GM12873 (cell line): ENCODE measurements at regions not wholly inside any gene's neighbourhood (a gene's known extent, or its start where the extent isn't known, plus 50 kb on each side); places are given as distances from the start of the nearest gene placed in this dataset.
A peak's percentile ranks its signal among the peaks of the same experiment; 100 is the strongest.

ENCODE experiments used
- TF ChIP-seq, protein P1 (sequence below): IDR thresholded peaks from 2 replicates; pipeline ENCODE4 v1.5.1; 2012; ENCODE audit warnings: low read depth, mild to moderate bottlenecking, moderate library complexity, low read length, control low read depth; ENCODE audit not compliant: insufficient read depth; ENCODE audit errors: missing control alignments

- TF ChIP-seq, protein P1, sequence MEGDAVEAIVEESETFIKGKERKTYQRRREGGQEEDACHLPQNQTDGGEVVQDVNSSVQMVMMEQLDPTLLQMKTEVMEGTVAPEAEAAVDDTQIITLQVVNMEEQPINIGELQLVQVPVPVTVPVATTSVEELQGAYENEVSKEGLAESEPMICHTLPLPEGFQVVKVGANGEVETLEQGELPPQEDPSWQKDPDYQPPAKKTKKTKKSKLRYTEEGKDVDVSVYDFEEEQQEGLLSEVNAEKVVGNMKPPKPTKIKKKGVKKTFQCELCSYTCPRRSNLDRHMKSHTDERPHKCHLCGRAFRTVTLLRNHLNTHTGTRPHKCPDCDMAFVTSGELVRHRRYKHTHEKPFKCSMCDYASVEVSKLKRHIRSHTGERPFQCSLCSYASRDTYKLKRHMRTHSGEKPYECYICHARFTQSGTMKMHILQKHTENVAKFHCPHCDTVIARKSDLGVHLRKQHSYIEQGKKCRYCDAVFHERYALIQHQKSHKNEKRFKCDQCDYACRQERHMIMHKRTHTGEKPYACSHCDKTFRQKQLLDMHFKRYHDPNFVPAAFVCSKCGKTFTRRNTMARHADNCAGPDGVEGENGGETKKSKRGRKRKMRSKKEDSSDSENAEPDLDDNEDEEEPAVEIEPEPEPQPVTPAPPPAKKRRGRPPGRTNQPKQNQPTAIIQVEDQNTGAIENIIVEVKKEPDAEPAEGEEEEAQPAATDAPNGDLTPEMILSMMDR, result peak; percentile 86
Measured at GRCh38 chr1:58047265-58047858, 499.2 kb downstream of the OMA1 start.

GRCh38 chr1:58045094-58045705, 501.3 kb downstream of the OMA1 start:
- TF ChIP-seq, protein P1, result no peak

DNA sequence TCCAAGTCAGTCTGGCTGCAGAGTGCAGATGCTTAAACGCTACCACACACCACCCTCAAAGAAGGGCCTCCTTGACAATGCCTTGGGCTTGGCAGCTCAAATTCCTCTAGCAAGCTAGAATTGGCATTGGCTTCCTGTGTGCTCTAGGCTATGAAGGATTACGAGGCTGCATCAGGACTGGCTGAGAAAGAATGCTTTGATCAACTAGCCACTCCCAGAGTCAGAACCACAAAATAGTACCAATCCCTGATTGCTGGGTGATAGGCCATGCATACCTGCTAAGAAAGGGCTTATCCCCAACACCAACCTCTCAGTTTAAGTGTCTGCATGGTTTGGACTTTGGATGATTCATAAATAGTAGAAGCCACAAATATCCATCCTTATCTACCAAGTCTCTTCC, 504.9 kb downstream of the OMA1 start:
- TF ChIP-seq, protein P1, result no peak

- TF ChIP-seq, protein P1, result no peak
Measured at GRCh38 chr1:58038574-58038973, 508.0 kb downstream of the OMA1 start.

GRCh38 chr1:58035523-58035922, 511.0 kb downstream of the OMA1 start:
- TF ChIP-seq, protein P1, result no peak

DNA sequence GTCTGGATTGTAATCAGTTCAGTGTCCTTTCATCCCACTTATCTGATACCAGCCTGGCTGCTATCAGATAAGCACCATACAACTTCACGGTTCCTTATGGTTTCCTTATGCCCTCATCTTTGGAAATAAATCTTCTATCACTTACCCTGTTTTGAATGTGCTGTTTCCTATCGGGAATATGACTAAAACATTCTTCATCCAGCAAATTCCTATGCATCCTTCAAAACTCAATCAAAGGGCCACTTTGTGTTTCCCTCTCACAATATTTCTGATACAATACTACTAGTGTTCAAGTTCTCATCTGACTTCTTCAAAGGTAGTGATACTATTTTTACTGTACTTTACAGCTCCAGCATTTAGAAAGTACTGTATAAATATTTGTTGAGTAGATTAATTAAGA, 513.2 kb downstream of the OMA1 start:
- TF ChIP-seq, protein P1, result no peak

DNA sequence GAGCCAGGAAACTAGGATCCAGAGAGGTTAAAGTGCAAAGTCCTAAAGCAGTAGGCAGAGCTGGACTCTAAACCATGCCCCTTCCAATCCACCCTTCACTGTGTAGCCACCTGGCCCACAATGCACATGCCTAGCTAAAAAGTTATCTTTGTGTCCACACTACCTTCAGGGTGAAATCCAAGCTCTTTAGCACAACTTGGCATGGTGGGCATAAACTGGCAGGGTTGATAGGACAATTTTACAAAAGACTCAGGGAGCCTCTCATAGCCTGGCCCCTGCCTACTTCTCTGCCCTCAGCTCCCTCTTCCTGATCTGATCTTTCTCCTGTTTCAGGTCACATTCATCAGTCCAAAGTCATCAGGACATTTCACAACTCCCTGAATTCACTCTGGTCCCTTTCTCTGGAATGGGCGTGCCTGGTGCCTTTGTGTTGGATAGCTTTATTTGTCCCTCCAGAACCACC, 513.9 kb downstream of the OMA1 start:
- TF ChIP-seq, protein P1, result no peak
